NT2/D1 (cell line): ENCODE measurements at regions not wholly inside any gene's neighbourhood (a gene's known extent, or its start where the extent isn't known, plus 50 kb on each side); places are given as distances from the start of the nearest gene placed in this dataset.
A peak's percentile ranks its signal among the peaks of the same experiment; 100 is the strongest.

Experiments
- DNase-seq: peaks from one replicate; pipeline ENCODE4 v3.0.0-alpha.2; 2011; ENCODE audit warnings: low read depth, low spot score
- H3K27me3 ChIP-seq: 2 replicates; pipeline ENCODE4 v1.6.0; 2011; ENCODE audit warnings: mild to moderate bottlenecking; ENCODE audit not compliant: insufficient read length, insufficient read depth
- H3K36me3 ChIP-seq: 2 replicates; pipeline ENCODE4 v1.6.1; 2011; ENCODE audit warnings: mild to moderate bottlenecking, low read length, mixed read lengths; ENCODE audit not compliant: insufficient read depth, insufficient read length
- H3K4me1 ChIP-seq: 2 replicates; pipeline ENCODE4 v1.5.1; 2011; ENCODE audit not compliant: insufficient read depth, insufficient read length
- H3K4me3 ChIP-seq: 2 replicates; pipeline ENCODE4 v1.5.1; 2011; ENCODE audit warnings: low read depth; ENCODE audit not compliant: insufficient read length
- H3K9ac ChIP-seq: 2 replicates; pipeline ENCODE4 v1.6.0; 2011; ENCODE audit warnings: low read depth; ENCODE audit not compliant: insufficient read length
- H3K9me3 ChIP-seq: 2 replicates; pipeline ENCODE4 v1.5.1; 2011; ENCODE audit warnings: mild to moderate bottlenecking, low read length; ENCODE audit not compliant: insufficient read depth
- SUZ12 ChIP-seq: IDR thresholded peaks from 2 replicates; pipeline ENCODE4 v1.6.1; 2011; ENCODE audit not compliant: insufficient read length, insufficient read depth; ENCODE audit errors: extremely low read depth
- YY1 ChIP-seq: IDR thresholded peaks from 2 replicates; pipeline ENCODE4 v1.6.1; 2011; ENCODE audit not compliant: insufficient read length, insufficient read depth
- ZNF274 ChIP-seq: IDR thresholded peaks from 2 replicates; pipeline ENCODE4 v1.6.1; 2011; ENCODE audit warnings: mild to moderate bottlenecking, low read depth, low read length

GRCh38 chr1:184910005-184910404, 64.3 kb downstream of the NIBAN1 start:
- no peaks in the 10 kb centered on the region for H3K27me3 ChIP-seq
- no peak overlapping the region for H3K4me3 ChIP-seq
- no peaks in the 10 kb centered on the region for H3K4me1 ChIP-seq
- DNase-seq: no peak
- H3K9ac ChIP-seq: no peak overlapping the region
- no peak for TF ChIP-seq ZNF274
- no peak for TF ChIP-seq SUZ12
- TF ChIP-seq YY1: no peak
- H3K9me3 ChIP-seq: no peaks in the 10 kb centered on the region
- no peaks in the 10 kb centered on the region for H3K36me3 ChIP-seq

GRCh38 chr1:184909019-184909418, 65.3 kb downstream of the NIBAN1 start:
- H3K27me3 ChIP-seq: no peaks in the 10 kb centered on the region
- H3K4me3 ChIP-seq: no peak overlapping the region
- DNase-seq: no peak
- TF ChIP-seq SUZ12 (no peak), ZNF274 (no peak), YY1 (no peak)
- no peaks in the 10 kb centered on the region for H3K4me1 ChIP-seq
- H3K9me3 ChIP-seq: no peaks in the 10 kb centered on the region
- no peaks in the 10 kb centered on the region for H3K36me3 ChIP-seq
- no peak overlapping the region for H3K9ac ChIP-seq

GRCh38 chr1:184908506-184908905, 65.8 kb downstream of the NIBAN1 start:
- no peak for DNase-seq
- Histone ChIP-seq H3K4me3 (no peak overlapping the region), H3K9me3 (no peaks in the 10 kb centered on the region), H3K27me3 (no peaks in the 10 kb centered on the region), H3K36me3 (no peaks in the 10 kb centered on the region), H3K9ac (no peak overlapping the region), H3K4me1 (no peaks in the 10 kb centered on the region)
- TF ChIP-seq SUZ12 (no peak), ZNF274 (no peak), YY1 (no peak)

- TF ChIP-seq YY1 (no peak), SUZ12 (no peak), ZNF274 (no peak)
- no peak overlapping the region for H3K9ac ChIP-seq
- no peak for DNase-seq
- no peak overlapping the region for H3K4me3 ChIP-seq
- no peaks in the 10 kb centered on the region for H3K4me1 ChIP-seq
- no peaks in the 10 kb centered on the region for H3K27me3 ChIP-seq
- no peaks in the 10 kb centered on the region for H3K9me3 ChIP-seq
- H3K36me3 ChIP-seq: no peaks in the 10 kb centered on the region
Measured at GRCh38 chr1:184907500-184907899, 66.8 kb downstream of the NIBAN1 start.

GRCh38 chr1:184906761-184907160, 67.5 kb downstream of the NIBAN1 start:
- DNase-seq: no peak
- Histone ChIP-seq H3K4me1 (no peaks in the 10 kb centered on the region), H3K9ac (no peak overlapping the region), H3K27me3 (no peaks in the 10 kb centered on the region), H3K9me3 (no peaks in the 10 kb centered on the region), H3K4me3 (no peak overlapping the region), H3K36me3 (no peaks in the 10 kb centered on the region)
- no peak for TF ChIP-seq YY1
- no peak for TF ChIP-seq ZNF274

- Histone ChIP-seq H3K9ac (no peak overlapping the region), H3K4me1 (no peaks in the 10 kb centered on the region), H3K27me3 (no peaks in the 10 kb centered on the region), H3K36me3 (no peaks in the 10 kb centered on the region), H3K4me3 (no peak overlapping the region), H3K9me3 (no peaks in the 10 kb centered on the region)
- no peak for TF ChIP-seq YY1
- no peak for TF ChIP-seq SUZ12
- no peak for TF ChIP-seq ZNF274
- no peak for DNase-seq
Measured at GRCh38 chr1:184905601-184906322, 68.5 kb downstream of the NIBAN1 start.

GRCh38 chr1:184903111-184903692, 71.1 kb downstream of the NIBAN1 start:
- Histone ChIP-seq H3K4me1 (peaks cover 3% of the 10 kb centered on the region), H3K36me3 (no peaks in the 10 kb centered on the region), H3K4me3 (no peak overlapping the region), H3K9ac (no peak overlapping the region), H3K27me3 (no peaks in the 10 kb centered on the region), H3K9me3 (no peaks in the 10 kb centered on the region)
- no peak for TF ChIP-seq ZNF274
- no peak for TF ChIP-seq YY1
- TF ChIP-seq SUZ12: no peak
- DNase-seq: no peak

- H3K27me3 ChIP-seq: no peaks in the 10 kb centered on the region
- H3K36me3 ChIP-seq: no peaks in the 10 kb centered on the region
- H3K4me1 ChIP-seq: peaks cover 3% of the 10 kb centered on the region
- TF ChIP-seq ZNF274: no peak
- TF ChIP-seq SUZ12: no peak
- no peak for TF ChIP-seq YY1
- DNase-seq: peak; percentile 54
- H3K9ac ChIP-seq: no peak overlapping the region
- H3K9me3 ChIP-seq: no peaks in the 10 kb centered on the region
- no peak overlapping the region for H3K4me3 ChIP-seq
Measured at GRCh38 chr1:184900507-184900906, 73.8 kb downstream of the NIBAN1 start.
